Progenitor cell of endocrine pancreas (in vitro differentiated cells): ENCODE measurements at regions not wholly inside any gene's neighbourhood (a gene's known extent, or its start where the extent isn't known, plus 50 kb on each side); places are given as distances from the start of the nearest gene placed in this dataset.
A peak's percentile ranks its signal among the peaks of the same experiment; 100 is the strongest.

ENCODE experiments used
- DNase-seq: peaks from one replicate; pipeline ENCODE4 v3.0.0; 2021; ENCODE audit warnings: low spot score; ENCODE audit not compliant: unreplicated experiment
- H3K27ac Mint-ChIP-seq: 2 replicates; pipeline ENCODE4 v1.8.0; 2021; ENCODE audit warnings: mild to moderate bottlenecking, moderate library complexity, mixed read lengths
- H3K27me3 Mint-ChIP-seq: 2 replicates; pipeline ENCODE4 v1.8.0; 2021; ENCODE audit warnings: mixed read lengths
- H3K36me3 Mint-ChIP-seq: 2 replicates; pipeline ENCODE4 v1.8.0; 2022; ENCODE audit warnings: mixed read lengths; ENCODE audit not compliant: insufficient read depth
- H3K4me1 Mint-ChIP-seq: 2 replicates; pipeline ENCODE4 v1.8.0; 2021; ENCODE audit warnings: low read depth, mixed read lengths
- H3K4me3 Mint-ChIP-seq: 2 replicates; pipeline ENCODE4 v1.8.0; 2021; ENCODE audit warnings: low read depth, mild to moderate bottlenecking, moderate library complexity, mixed read lengths
- H3K9me3 Mint-ChIP-seq: 2 replicates; pipeline ENCODE4 v1.8.0; 2021; ENCODE audit warnings: low read depth, mixed read lengths
- CTCF ChIP-seq: fragments of 200-600 bp; sonication (generic); IDR thresholded peaks from one replicate; pipeline ENCODE4 v1.5.0; 2021; ENCODE audit warnings: antibody characterized with exemption, mild to moderate bottlenecking; ENCODE audit not compliant: unreplicated experiment

- no peaks in the 10 kb centered on the region for H3K9me3 Mint-ChIP-seq
- no peak overlapping the region for H3K27ac Mint-ChIP-seq
- H3K27me3 Mint-ChIP-seq = peaks cover 83% of the 10 kb centered on the region
- peaks cover 3% of the 10 kb centered on the region for H3K4me1 Mint-ChIP-seq
- peak overlapping the region; percentile 46 for H3K4me3 Mint-ChIP-seq
- no peak for TF ChIP-seq CTCF
- no peak for DNase-seq
- no peaks in the 10 kb centered on the region for H3K36me3 Mint-ChIP-seq
These were observed 1337.8 kb downstream of the BRD1 start for GRCh38 chr22:48489551-48490499.

- no peak for DNase-seq
- H3K36me3 Mint-ChIP-seq = no peaks in the 10 kb centered on the region
- peaks cover 3% of the 10 kb centered on the region for H3K4me1 Mint-ChIP-seq
- H3K4me3 Mint-ChIP-seq = peak overlapping the region; percentile 66
- peaks cover 80% of the 10 kb centered on the region for H3K27me3 Mint-ChIP-seq
- TF ChIP-seq CTCF = no peak
- no peak overlapping the region for H3K27ac Mint-ChIP-seq
- no peaks in the 10 kb centered on the region for H3K9me3 Mint-ChIP-seq
These were observed 1338.8 kb downstream of the BRD1 start for GRCh38 chr22:48488611-48489511.

GRCh38 chr22:48488149-48488551, 1339.5 kb downstream of the BRD1 start:
- peaks cover 3% of the 10 kb centered on the region for H3K4me1 Mint-ChIP-seq
- no peak for DNase-seq
- peak; percentile 33 for TF ChIP-seq CTCF
- no peak overlapping the region for H3K27ac Mint-ChIP-seq
- no peaks in the 10 kb centered on the region for H3K36me3 Mint-ChIP-seq
- no peaks in the 10 kb centered on the region for H3K9me3 Mint-ChIP-seq
- H3K27me3 Mint-ChIP-seq = peaks cover 78% of the 10 kb centered on the region
- peak overlapping the region; percentile 66 for H3K4me3 Mint-ChIP-seq

GRCh38 chr22:48486558-48486957, 1341.1 kb downstream of the BRD1 start:
- H3K36me3 Mint-ChIP-seq = no peaks in the 10 kb centered on the region
- no peak overlapping the region for H3K4me3 Mint-ChIP-seq
- no peaks in the 10 kb centered on the region for H3K9me3 Mint-ChIP-seq
- H3K27ac Mint-ChIP-seq = no peak overlapping the region
- no peak for TF ChIP-seq CTCF
- peaks cover 3% of the 10 kb centered on the region for H3K4me1 Mint-ChIP-seq
- no peak for DNase-seq
- peaks cover 68% of the 10 kb centered on the region for H3K27me3 Mint-ChIP-seq

- Mint-ChIP-seq H3K27me3 (peaks cover 64% of the 10 kb centered on the region), H3K36me3 (no peaks in the 10 kb centered on the region), H3K4me3 (no peak overlapping the region), H3K4me1 (peaks cover 3% of the 10 kb centered on the region), H3K9me3 (no peaks in the 10 kb centered on the region), H3K27ac (no peak overlapping the region)
- DNase-seq = no peak
- TF ChIP-seq CTCF = no peak
These were observed 1341.5 kb downstream of the BRD1 start for GRCh38 chr22:48486134-48486532.
